ENCODE measurements at regions not wholly inside any gene's neighbourhood (a gene's known extent, or its start where the extent isn't known, plus 50 kb on each side); places are given as distances from the start of the nearest gene placed in this dataset.

DNA sequence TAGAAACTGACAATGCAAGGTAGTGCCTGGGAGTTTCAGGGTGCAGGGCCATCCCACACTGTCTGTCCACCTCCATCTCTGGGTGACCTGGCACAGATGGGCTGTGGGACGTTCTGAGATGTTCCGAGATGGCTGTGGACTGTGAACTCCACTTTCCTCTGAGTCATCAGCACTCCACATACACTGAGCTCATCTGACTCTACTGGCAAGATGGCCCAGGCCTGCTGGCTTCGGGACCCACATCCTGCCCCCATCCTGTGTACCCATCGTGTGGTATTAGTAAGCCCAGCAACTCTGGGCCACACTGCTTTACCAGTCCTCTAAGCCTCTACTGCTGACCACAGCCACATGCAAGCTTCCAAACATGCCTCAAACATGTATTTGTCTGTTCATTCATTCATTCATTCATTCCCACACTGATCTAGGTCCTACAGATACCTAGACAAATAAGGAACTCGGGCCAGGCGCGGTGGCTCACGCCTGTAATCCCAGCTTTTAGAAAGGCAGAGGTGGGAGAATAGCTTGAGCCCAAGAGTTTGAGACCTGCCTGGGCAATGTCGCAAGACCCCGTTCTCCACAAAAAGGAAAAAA, 124.8 kb upstream of the CXCR4 start:
- DNase-seq (ENCODE audit: low read depth), result no peak

DNA sequence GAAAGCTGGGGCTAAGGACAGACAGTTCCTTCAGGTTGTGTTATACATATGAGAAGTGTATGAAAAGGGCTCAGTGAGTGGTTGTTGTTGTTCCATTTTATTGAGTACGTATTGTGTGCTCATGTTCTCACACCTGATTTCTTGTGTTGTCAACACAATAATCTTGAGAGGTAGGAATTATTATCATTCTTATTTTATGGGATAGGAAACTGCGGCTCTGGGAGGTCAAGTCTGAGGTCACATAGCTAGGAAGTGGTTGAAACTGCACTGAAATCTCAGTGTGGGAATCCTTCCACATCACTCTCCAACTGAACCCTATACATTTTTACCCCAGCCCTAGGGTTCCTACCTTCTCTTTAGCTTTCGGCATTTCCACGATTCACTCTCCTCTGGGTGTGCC, 124.2 kb upstream of the CXCR4 start:
- DNase-seq (ENCODE audit: low read depth), result no peak

DNA sequence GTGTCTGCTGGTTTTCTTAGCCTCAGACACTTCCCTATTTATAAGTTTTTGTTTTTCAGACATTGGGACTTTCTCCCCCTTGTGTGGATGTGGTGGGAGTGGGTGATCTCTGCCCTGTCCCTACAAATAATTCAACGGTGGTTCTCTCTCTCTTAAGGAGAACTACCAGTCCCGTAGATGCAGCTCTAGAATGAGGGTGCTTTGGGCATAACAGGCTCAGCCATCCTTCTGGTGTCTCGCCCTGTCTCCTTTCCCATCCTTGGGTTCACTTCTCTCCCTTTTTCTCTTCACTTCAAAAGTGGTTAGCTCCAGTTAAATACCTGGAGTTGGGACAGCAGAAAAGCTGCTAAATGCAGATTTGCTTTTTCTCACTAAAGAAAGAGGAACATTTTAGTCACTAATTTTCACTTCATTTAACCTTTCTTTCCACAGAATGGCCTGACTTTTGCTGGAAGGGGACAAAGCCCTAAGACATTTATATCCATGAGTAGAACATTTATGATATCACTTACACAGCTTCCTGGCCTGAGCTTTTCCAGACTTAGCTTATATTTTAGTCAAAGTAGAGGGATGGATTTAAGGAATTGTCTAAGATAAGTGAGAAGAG, 121.2 kb upstream of the CXCR4 start:
- DNase-seq (ENCODE audit: low read depth), result no peak

DNA sequence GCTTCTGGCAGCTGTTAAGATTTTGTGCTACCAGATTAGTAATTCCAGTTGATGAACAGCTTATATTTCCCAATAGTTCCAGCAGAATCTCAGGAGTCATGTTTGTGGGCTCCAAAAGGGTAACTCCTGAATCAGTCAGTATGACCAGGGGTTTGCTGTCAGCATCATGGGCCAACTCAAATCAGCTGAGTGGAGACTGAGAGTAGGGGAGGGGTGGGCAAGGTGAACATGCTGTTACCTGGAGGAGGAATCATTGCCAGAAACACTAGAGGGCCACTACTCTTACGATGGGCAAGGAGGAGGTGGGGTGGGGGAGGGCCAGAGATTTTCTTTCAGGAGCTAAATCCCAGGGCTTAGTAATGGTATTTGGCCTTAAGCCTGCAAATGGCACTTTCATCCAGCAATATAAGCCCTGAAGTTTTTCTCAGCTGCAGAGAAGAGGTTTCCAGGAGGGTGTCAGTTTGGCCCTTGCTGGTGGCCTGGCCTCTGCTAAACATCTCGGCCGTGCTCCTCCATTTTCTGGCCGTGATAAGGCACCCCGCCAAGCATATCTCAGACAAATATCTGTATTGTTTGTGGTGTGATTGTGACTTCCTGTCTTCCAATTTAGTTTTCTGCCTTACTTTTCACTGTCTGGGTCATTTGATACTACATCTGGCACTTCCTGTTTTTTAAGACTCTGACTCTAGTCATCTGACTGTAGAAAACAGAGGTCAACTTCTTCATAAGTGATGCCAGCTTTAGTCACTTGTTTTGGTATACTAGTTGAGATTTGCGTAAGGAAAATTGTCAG, 120.5 kb upstream of the CXCR4 start:
- no peak for DNase-seq (ENCODE audit: low read depth)

DNA sequence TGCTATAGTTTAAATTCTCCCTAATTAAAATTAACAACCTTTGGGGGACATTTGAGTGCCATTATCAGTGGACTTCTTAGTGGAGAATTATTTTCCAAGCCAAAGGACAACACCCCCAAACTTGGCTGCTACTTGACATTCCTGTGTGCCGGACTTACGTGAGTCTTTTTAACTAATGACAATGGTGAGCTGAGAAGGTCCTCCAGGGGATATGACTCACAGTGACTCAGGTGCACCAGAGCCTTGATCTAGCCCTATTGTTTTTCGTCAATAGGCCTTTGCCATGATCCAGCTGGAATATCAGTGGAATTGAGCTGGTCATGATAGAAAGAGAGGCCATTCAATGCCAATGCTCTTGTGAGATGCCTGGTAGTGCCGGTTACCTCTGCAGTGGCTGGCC, 118.1 kb upstream of the CXCR4 start:
- DNase-seq (ENCODE audit: low read depth), result no peak

DNA sequence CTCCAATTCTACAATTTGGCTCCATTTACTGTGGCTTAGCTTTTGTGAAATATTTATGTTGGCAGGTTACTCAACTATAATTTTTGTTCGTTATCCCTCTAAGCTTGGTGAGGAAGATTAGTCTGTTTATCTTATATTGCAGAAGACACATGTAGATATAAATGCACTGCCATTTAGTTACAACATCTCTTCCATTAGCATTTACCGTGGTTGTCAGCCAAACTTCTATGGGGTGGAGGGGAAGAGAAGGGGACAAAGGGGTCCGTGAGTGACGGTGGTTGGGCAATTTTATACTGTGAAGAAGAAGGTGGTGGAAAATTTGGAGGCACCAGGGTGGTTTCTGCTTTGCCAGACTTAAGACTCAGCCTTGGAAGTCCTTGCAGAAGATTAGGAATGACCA, 117.6 kb upstream of the CXCR4 start:
- DNase-seq (ENCODE audit: low read depth), result no peak

DNA sequence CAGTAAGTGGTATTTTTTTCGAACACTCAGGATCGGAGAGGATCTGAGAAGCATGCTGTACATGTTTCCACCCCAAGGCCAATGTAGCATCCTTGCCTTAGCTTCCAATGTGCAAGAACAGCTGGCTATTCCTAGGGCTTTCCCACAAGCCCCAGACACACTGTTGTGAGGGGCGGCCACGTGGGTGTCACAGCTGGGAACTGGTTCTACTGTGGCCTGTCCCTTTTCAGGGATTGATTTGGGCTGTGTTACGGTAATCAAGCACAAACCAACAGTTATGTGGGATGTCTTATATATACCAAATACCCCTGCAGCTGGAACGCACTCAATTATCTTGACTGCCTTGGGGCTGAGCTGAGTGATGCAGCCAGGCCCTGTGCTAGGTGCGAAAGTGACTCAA, 116.3 kb upstream of the CXCR4 start:
- no peak for DNase-seq (ENCODE audit: low read depth)

DNA sequence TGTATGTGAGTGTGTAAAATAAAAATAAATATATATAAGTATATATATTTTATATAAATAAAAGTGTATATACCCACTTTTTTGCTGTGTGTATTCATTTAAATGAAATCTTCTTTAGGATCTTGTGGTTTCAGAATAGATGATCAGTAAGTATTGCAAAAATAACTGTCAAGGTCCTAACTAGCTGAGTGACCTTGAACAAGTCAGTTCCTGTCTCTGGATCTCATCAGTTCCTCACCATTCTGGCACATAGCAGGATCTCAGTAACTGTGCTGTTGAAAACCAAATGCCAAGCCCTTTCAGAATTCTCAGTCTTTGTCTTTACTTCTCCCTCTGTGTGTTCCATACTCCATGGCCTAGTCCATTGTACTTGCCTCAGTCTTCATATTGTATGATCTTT, 115.3 kb upstream of the CXCR4 start:
- DNase-seq (ENCODE audit: low read depth), result no peak

DNA sequence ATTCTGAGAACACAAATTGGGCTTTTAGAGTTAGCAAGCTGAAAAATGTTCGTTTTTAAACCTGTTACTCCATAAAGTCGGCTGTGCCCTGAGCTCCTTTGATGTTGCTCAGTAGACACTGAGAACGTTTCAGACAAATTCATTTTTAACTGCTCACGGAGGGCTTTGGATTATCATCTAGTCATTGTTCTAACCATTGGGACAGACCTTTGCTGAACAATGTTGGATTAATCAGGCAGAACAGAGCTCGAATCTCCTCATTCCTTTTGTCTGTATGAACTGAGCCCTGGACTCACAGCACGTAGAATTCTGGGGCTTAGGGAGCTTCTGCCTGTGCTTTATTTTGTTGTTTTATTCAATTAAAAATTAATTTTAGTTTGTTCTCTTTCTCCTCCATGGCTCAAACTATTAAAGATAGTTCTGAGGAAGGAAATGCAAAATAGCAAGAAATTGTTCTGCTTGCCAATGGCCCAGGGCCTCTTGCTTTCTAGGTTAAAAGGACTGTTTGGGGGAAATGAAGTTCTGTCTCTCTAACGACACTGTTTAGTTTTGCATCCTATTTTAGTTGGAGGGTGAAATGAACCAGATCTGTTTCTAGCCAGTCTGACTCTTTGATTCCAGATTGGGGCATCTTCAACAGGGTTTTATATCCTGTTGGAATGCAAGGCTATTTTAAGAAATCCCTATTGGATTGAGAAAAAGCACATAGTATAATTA, 114.7 kb upstream of the CXCR4 start:
- no peak for DNase-seq (ENCODE audit: low read depth)

DNA sequence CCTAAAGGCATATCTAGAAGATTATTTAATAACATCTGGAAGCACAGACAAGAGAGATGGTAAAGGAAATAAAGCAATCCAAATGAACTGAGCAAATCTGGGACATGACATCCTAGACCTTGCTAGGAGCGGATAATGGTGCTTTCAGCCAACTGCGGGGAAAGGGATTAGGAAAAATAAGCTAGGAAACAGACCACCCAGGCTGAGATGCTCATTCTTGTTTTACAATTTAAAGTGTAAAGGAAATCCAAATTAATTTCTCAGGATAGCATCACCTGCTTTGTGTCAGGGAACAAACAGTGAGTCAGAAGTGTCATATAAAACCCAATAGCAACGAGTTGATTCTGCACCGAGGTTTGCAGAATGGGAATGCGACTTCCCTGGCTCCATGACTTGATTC, 112.5 kb upstream of the CXCR4 start:
- no peak for DNase-seq (ENCODE audit: low read depth)

DNA sequence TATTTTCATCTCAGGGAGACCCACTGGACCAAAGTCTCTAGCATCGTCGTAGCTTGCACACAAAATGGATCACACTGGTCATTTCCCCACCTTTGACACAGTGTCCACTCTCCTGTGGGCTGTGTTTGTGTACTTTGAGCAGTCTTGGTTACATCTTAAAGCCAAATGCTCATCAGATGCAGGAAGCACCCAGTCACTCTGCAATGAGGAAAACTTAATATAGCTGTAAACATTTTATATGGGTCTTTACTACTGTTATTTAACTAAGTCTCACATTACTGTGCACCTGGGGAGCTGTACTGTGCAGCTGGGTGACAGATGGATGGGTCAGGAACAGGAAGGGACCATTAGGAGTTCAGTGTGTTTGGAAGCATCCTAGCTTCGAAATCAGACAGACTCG, 109.0 kb upstream of the CXCR4 start:
- no peak for DNase-seq (ENCODE audit: low read depth)

DNA sequence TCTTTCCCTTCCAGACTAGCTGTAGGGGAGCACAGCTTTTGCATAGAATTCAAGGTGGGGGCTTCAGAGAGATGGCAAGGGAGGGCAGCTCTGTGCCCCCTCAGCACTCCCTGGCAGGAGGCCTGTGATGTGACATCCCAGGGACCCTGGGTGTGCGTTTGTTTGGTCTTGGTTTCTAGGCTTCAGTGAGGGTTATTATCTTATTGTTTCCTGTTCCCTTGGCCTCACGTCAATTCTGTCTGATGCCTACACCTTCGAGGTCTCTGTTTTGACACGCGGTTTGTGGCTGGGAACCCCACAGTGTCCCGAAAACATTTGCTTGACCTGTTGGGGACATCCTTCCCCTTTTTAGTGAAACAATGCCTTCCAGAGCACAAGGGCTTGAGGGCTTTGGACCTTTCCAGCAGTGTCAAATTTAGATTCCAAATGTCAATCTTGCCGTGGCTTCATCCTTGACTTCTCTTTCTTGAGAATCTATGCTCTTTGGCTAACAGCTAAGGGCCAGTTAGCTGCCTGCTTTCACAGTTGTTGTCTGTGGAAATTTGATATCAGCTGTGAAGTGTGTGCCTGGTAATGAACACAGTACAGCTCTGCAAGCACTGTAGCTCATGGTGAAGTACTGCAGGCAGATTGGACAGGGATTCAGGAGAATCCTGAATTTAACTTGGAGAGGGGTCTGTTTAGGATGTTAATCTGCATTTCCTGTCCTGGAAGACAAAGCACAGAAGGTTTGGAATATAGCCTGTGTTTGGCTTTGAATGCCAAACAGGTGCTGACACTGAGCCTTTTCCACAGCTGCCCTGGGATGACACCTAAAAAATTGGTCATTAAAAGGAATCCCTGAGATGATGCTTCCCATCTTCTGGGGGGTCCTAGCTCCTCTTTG, 108.2 kb upstream of the CXCR4 start:
- no peak for DNase-seq (ENCODE audit: low read depth)

DNA sequence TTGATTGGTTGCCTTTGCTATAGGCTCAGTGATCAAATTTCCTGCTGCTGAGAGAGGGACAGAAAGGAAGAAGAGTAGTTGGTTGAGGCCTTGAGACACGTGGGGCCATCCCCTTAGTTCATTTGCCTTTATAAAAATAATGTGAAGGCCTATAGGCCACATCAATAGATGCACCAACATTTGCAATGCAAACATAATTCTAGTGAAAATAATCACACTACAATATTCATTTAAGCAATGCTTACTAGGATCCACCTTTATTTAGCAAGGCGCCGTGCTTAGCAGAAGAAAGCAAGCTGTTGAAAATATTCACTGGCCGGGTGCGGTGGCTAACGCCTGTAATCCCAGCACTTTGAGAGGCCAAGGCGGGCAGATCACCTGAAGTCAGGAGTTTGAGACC, 105.3 kb upstream of the CXCR4 start:
- DNase-seq (ENCODE audit: low read depth), result no peak

DNA sequence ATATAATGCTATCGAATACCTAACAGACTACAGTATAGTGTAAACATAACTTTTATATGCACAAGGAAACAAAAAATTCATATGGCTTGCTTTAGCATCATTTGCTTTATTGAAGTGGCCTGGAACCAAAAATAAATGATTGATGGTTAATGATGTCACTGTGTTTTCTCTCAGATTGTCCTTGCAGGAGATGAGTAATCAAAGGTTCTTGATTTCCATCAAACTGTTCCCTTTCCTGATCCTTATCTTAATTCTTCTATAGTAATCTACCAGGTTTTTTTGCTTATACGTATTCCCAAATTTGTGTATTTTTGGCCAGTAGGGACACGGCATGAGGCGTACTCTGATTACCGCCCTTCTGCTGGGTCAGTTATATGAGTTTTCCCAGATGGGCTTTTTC, 104.9 kb upstream of the CXCR4 start:
- DNase-seq (ENCODE audit: low read depth), result no peak

DNA sequence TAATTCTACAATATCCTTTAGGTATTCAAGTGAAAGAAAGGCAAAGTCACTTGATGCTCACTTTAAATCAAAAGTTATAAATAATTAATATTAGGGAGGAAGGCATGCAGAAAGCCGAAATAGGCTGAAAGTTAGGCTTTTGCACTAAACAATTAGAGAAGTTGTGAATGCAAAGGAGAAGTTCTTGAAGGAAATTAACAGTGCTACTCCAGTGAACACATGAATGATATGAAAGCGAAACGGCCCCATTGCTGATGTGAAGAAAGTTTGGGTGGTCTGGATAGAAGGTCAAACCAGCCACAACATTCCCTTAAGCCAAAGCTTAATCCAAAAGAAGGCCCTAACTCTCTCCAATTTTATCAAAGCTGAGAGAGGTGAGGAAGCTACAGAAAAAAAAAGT, 103.1 kb upstream of the CXCR4 start:
- DNase-seq (ENCODE audit: low read depth), result no peak

DNA sequence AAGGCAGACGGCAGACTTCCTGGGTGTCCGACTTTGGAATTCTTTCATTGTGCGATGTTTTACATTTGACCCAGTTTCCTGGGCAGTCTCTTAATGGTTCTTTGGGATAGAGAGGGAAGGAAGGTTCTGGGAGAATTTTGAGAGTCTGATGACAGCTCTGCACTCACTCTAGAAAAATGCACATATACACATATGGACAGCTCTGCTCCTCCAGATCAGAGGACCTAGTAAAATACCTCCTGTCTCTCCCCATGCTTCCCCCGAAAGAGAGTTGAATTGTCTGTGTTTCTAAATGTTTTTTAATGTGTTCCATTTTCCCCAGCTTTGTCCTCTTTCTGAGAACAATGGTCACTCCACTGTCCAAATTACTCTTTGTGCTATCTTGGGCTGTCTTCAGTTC, 102.0 kb upstream of the CXCR4 start:
- DNase-seq (ENCODE audit: low read depth), result no peak

DNA sequence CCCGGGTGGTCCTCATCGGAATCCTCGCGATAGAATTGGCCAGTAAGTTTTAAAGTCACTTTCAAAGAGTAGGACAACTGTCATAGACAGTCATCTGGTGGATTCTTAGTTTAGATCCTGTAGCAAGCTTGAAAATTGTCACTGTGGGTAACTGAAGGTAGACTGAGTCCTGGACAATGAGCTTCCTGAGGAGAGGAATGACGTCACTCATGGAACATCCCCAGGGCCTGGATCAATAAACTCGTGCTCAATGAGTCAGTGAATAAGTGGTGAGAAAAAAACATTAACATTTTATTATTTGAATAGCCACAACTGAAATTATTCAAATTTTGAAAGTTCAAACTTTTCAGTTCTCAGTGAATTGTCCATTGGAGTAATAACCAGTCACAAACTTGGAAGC, 101.4 kb upstream of the CXCR4 start:
- no peak for DNase-seq (ENCODE audit: low read depth)

DNA sequence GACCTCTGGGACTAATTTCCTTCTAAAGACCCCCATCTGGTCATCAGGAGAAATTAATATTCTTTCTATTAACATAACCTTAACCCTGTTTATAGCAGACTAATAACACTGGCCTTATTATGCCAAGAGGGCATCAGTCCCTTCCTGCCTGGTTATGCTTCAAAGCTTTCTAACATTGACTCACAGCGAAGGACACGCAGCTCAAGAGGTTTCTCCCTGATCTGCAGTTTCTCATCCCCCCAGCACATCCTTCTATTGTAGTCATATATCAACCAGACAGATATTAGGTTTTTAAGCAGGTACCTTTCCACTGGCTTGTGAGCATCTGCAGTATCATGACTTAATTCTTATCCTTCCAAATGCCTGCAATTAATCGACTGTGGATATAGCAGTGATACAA, 100.0 kb upstream of the CXCR4 start:
- no peak for DNase-seq (ENCODE audit: low read depth)

DNA sequence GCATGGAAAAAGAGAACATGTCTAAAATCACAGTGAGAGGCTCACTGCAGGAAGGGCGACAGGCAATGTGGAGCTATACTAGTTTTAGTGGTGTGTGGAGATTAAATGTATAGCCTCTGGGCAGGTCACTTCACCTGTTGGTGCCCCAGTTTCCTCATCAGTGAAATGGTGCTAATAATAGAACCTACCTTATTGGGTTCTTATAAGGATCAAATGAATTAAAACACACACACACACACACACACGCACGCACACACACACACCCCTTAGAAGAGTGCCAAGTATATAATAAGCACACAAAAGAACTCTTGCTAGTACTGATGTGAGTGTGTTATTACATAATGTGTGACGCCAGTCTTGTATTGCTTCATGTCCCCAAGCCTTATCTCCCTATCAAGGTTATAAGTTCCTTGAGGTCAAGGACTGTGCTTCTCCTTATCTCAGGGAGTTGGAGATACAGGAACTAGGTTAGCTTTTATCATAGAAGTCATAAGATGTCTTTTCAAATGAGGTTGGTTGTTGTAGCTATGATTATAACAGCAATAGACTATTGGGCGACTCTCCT, 98.0 kb upstream of the CXCR4 start:
- no peak for DNase-seq (ENCODE audit: low read depth)

DNA sequence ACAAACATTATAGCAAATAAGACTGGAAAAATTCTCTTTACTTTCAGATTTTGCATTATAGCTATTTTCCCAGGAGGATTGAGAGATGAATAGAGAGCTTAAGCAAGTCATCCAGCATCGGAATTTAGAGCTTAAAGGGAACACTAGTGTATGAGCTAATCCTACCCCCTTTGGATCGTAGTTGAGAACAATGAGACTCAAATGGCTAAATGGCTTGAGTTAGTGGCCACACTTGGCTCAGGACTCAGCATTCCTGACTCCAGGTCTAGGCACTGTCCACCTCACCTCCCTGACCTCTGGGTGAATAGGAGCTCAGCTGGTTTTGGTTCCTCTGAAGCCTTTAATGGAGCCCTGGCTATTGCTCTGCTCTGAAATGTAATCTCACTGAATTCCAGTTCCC, 97.5 kb upstream of the CXCR4 start:
- no peak for DNase-seq (ENCODE audit: low read depth)

DNA sequence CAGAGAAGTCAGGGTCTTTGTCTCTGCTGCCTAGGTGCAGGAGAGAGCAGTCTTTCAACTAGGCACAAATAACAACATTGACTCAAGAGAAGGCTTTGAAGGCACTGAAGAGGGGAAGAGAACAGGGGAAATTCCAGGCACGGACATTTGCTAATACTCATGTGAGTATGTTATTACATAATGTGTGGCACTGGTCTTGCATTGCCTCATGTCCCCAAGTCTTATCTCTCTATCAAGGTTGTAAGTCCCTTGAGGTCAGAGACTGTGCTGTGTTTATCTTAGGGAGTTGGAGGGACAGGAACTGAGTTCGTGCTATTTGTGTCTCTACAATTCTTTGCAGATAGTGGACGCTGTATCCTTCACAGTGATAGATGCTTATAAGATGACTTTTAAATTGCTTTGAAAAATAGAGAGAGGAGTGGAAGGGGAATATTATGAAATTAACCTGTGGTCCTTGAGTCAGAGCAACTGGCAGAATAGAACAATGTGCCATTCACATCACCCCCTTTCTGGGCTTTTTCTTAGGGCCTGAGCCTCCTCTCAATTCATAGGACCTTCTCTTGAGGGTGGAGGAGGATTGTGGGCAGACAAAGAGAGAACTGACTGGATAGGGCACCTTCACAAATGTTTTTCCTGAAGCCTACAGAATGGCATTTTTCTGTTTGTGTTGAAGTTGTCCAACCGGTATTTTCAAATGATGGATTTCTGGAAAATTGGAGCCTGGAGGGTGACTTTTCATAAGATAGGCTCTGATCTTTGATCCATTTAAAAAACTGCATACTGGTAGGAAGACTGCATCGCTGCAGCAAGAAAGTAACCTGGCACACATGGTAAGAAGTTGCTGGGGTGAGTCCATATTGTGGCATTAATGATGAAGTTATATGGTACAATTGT, 96.6 kb upstream of the CXCR4 start:
- no peak for DNase-seq (ENCODE audit: low read depth)
